Psoas muscle (tissue), 7 donors: ENCODE measurements at regions not wholly inside any gene's neighbourhood (a gene's known extent, or its start where the extent isn't known, plus 50 kb on each side); places are given as distances from the start of the nearest gene placed in this dataset.

Experiments used
- ATAC-seq, 4 donors: fragments of 200-7000 bp; cut with Tn5 transposase; one replicate each; pipeline ENCODE4 v1.9.1; 2020; ENCODE audit warnings: moderate library complexity in 3 of 4, mild to moderate bottlenecking in 2 of 4
- DNase-seq, 2 donors: peaks; one replicate each; pipeline ENCODE4 v3.0.0-alpha.2; 2020
- H3K27ac ChIP-seq: fragments of 200-600 bp; one replicate; pipeline ENCODE4 v1.8.0; 2022
- H3K27me3 ChIP-seq, 3 donors: fragments of 200-600 bp in 1 of 3; one replicate each; pipeline versions ENCODE4 v1.6.1 to v1.8.0; 2013 to 2022; ENCODE audit warnings: low read length in 2 of 3, mild to moderate bottlenecking in 2 of 3, moderate library complexity in 1 of 3; ENCODE audit not compliant: insufficient read depth in 3 of 3
- H3K36me3 ChIP-seq, 2 donors: fragments of 200-600 bp in 1 of 2; one replicate each; pipeline versions ENCODE4 v1.6.1 to v1.8.0; 2013 to 2022; ENCODE audit warnings: low read depth in 1 of 2, mild to moderate bottlenecking in 1 of 2, moderate library complexity in 1 of 2; ENCODE audit not compliant: insufficient read depth in 1 of 2
- H3K4me1 ChIP-seq: fragments of 200-600 bp; one replicate; pipeline ENCODE4 v1.8.0; 2022
- H3K4me3 ChIP-seq: fragments of 200-600 bp; one replicate; pipeline ENCODE4 v1.8.0; 2022; ENCODE audit warnings: mild to moderate bottlenecking
- H3K9me3 ChIP-seq: fragments of 200-600 bp; one replicate; pipeline ENCODE4 v1.8.0; 2022
- WGBS, 3 donors: extraction: QIAGEN DNeasy Blood & Tissue Kit; methylation state at CpG; one replicate each; pipeline versions ENCODE4 v1.1.6 to v1.1.7; 2013; 5-methylcytosine and 5-hydroxymethylcytosine counted together
- intact Hi-C, 2 donors: fragments of 100-400 bp; cut with DNase I; formaldehyde crosslinking; loops; one replicate each; pipeline versions ENCODE4 v1.11.0 to v1.14.2; 2022
- TF ChIP-seq, protein P1 (sequence below): fragments of 200-600 bp; IDR thresholded peaks from one replicate; pipeline ENCODE4 v1.8.0; 2022; ENCODE audit warnings: antibody characterized with exemption
- donor health status: healthy with polysubstance abuse.
- donor health status: DM: no; HTN: no; CAD: no; lungs with moderate emphysema.
- donor health status: Bipolar disorder and iron deficiency.
- donor health status: healthy.
- donor health status: DM: yes; HTN: yes; CAD: no.
- donor health status: DM: no; HTN: no; CAD: no.
- donor health status: DM: yes; HTN: yes; CAD: no.

GRCh38 chr21:41689289-41689583 lies 77.6 kb downstream of the RIPK4 start:
- no peak for ATAC-seq
- H3K4me3 ChIP-seq: no peak overlapping the region
- H3K9me3 ChIP-seq: no peaks in the 10 kb centered on the region
- H3K4me1 ChIP-seq: no peaks in the 10 kb centered on the region
- DNase-seq: no peak
- intact Hi-C loops: no loop called here
- H3K27me3 ChIP-seq: peaks cover 3 to 11% (median 6%) of the 10 kb centered on the region in 3 donors
- WGBS, 3 donors: 91 to 97% (median 94%) methylated on average over 21 to 24 of the region's 24 CpGs
- no peak overlapping the region for H3K27ac ChIP-seq
- TF ChIP-seq, protein P1, sequence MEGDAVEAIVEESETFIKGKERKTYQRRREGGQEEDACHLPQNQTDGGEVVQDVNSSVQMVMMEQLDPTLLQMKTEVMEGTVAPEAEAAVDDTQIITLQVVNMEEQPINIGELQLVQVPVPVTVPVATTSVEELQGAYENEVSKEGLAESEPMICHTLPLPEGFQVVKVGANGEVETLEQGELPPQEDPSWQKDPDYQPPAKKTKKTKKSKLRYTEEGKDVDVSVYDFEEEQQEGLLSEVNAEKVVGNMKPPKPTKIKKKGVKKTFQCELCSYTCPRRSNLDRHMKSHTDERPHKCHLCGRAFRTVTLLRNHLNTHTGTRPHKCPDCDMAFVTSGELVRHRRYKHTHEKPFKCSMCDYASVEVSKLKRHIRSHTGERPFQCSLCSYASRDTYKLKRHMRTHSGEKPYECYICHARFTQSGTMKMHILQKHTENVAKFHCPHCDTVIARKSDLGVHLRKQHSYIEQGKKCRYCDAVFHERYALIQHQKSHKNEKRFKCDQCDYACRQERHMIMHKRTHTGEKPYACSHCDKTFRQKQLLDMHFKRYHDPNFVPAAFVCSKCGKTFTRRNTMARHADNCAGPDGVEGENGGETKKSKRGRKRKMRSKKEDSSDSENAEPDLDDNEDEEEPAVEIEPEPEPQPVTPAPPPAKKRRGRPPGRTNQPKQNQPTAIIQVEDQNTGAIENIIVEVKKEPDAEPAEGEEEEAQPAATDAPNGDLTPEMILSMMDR: no peak
- no peaks in the 10 kb centered on the region for H3K36me3 ChIP-seq

DNA sequence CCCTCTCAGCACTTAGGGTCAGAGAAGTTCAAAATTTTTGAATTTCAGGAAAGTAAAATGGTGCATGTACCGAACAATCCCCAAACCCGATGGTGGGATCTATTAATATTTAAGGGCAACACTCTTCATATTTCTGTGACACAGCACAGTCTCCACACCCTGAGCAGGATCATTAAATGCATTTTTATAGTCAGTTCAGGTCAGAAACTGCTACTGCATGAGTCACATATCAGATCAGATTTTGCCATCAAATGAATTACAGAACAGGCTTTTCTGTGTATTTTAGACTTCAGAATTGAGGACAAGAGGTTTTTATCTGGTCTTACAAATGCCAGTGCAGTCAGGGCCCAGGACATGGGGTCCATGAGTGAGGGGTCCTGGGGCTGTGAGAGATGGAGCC lies 79.2 kb downstream of the RIPK4 start:
- H3K36me3 ChIP-seq: no peaks in the 10 kb centered on the region
- no peak overlapping the region for H3K27ac ChIP-seq
- H3K27me3 ChIP-seq: peaks cover 0 to 11% (median 6%) of the 10 kb centered on the region in 3 donors
- ATAC-seq: no peak
- WGBS, 3 donors: 90 to 100% (median 96%) methylated on average over 2 of the region's 2 CpGs
- H3K9me3 ChIP-seq: no peaks in the 10 kb centered on the region
- no peak overlapping the region for H3K4me3 ChIP-seq
- intact Hi-C loops: no loop called here
- H3K4me1 ChIP-seq: no peaks in the 10 kb centered on the region
- TF ChIP-seq, protein P1: no peak
- DNase-seq: no peak

DNA sequence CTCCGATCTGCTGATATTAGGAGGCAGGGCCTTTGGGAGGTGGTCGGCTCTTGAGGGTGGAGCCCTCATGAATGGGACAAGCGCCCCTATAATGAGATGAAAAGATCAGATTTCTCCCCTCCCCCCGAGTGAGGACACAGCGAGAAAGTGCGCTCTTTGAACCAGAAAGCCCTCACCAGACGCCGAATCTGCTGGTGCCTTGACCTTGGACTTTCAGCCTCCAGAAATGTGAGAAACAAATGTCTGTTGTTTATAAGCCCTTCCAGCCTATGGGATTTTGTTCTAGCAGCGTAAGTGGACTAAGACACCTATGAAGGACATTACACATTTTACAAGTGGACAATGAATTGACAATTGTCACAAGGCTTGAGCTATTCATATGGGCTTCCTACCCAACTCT lies 80.2 kb downstream of the RIPK4 start:
- Histone ChIP-seq H3K27me3 (peaks cover 0 to 15% (median 2%) of the 10 kb centered on the region in 3 donors), H3K36me3 (no peaks in the 10 kb centered on the region), H3K4me1 (no peaks in the 10 kb centered on the region), H3K9me3 (no peaks in the 10 kb centered on the region), H3K27ac (no peak overlapping the region), H3K4me3 (no peak overlapping the region)
- intact Hi-C loops: no loop called here
- ATAC-seq (no peak), DNase-seq (no peak)
- TF ChIP-seq, protein P1: no peak
- 85 to 88% (median 85%) methylated on average over 9 of the region's 9 CpGs for WGBS, 3 donors

GRCh38 chr21:41685511-41686149 lies 81.2 kb downstream of the RIPK4 start:
- TF ChIP-seq, protein P1: no peak
- H3K27me3 ChIP-seq: peaks cover 0 to 11% (median 5%) of the 10 kb centered on the region in 3 donors
- intact Hi-C loops: no loop called here
- H3K36me3 ChIP-seq: no peaks in the 10 kb centered on the region
- no peak for DNase-seq
- H3K27ac ChIP-seq: no peak overlapping the region
- no peak for ATAC-seq
- WGBS, 3 donors: 93 to 94% (median 93%) methylated on average over 6 to 8 of the region's 8 CpGs
- no peaks in the 10 kb centered on the region for H3K9me3 ChIP-seq
- no peak overlapping the region for H3K4me3 ChIP-seq
- no peaks in the 10 kb centered on the region for H3K4me1 ChIP-seq
